NCI-H2196 treated with DMSO at 0.1 percent for 48 hours (cell line): ENCODE measurements at regions not wholly inside any gene's neighbourhood (a gene's known extent, or its start where the extent isn't known, plus 50 kb on each side); places are given as distances from the start of the nearest gene placed in this dataset.
"Not testable (repeated sequence)": the region's sequence is repeated elsewhere in the genome, so short reads cannot be mapped to it uniquely, and the experiment has no call there.

Experiments used
- DNase-seq: peaks from one replicate; lab custom pipeline; 2025; ENCODE audit not compliant: unreplicated experiment; lab: John Stamatoyannopoulos, UW

DNA sequence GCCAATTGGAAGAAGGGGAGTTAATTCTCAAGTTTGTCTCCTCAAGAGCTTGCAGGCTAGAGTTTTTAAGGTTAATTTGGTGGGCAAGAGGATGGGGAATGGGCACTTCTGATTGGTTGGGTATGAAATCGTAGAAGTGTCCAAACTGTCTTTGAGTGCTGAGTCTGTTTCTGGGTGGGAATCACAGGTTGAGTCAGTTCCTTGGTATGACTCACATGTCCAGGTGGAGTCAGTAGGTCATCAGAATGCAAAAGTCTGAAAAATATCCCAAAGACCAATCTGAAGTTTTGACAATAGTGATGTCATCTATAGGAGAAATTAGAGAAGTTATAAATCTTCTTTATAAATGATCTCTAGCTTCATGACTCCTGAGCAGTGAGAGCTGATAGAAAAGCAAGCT, 1252.2 kb downstream of the REEP3 start:
- DNase-seq = no peak

DNA sequence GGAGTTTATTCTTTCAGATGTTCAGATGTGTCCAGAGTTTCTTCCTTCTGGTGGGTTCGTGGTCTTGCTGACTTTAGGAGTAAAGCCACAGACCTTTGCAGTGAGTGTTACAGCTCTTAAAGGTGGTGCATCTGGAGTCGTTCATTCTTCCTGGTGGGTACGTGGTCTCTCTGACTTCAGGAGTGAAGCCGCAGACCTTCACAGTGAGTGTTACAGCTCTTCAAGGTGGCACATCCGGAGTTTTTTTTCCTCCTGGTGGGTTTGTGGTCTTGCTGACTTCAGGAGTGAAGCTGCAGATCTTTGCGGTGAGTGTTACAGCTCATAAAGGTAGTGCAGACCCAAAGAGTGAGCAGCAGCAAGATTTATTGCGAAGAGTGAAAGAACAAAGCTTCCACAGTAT, 1263.2 kb downstream of the REEP3 start:
- not testable (repeated sequence) for DNase-seq

DNA sequence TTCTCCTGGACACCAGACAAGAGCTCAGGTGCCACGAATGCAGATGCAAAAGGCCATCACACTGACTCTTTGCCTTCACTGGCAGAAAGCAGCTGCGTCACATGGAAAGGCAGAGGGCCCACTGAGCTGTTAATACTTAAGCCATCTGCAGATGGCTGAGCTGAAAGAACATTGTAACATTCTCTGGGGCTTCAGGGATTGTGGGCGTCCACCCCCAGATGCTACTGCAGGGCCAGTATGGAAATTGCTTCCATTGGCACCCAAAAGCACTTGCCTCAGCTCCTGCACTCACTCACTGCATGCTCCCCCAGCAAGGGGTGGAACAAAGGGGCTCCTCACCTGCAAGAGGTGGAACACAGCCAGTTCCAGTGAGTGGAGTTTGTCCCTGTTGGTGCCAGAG, 1264.6 kb downstream of the REEP3 start:
- no peak for DNase-seq

DNA sequence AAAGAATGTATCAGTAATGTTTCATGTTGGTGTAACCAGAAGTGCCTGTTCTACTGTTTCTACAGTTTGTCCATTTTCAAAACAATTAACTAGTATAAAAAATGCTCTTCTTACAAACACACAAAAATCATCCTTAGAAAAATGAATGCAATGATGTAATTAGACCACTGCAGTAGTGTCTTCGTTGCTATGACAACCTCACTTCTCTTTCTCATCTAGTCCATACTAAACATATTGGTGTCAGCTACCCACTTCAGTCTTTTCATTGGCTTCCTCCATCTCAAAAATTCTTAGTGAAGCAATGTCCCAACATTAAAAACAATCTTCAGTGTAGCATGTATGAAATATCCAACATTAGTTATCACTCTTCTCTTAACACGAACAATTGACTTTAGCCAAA, 1265.8 kb downstream of the REEP3 start:
- DNase-seq = no peak

DNA sequence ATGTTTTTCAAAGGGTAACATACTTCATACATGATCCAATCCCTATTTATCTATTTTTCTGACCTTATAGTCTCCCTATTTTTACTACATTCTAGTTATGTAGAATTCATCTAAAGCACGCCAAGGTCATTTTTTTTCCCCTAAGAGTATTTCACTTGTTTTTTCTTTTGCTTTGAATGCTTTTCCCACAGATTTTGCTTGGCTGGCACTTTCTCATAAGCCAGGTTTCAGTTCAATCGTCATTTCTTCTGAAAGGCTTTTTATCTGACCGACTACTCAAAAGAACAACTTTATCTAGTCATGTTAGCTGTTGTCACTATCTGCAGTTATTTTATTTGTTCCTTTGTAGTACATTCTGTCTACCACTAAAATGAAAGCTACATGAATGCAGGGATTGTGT, 1274.6 kb downstream of the REEP3 start:
- no peak for DNase-seq

DNA sequence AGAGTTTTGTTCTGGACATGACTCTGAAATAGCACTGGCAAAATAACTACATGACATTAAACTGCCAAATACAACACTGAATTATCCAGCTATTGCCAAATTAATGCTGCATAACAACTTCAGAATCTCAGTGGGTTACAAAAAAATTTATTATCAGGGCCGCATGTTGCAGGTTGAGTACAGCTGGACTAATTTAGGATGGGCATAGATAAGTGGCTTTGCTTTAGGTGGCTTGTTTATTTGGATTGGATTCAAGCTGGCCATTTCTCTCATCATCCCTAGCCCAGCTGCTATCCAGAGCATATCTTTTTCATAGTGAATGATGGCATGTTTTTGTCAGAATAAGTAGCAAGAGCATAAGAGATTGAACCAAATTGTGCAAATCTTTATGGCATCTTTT, 1277.1 kb downstream of the REEP3 start:
- DNase-seq = no peak

DNA sequence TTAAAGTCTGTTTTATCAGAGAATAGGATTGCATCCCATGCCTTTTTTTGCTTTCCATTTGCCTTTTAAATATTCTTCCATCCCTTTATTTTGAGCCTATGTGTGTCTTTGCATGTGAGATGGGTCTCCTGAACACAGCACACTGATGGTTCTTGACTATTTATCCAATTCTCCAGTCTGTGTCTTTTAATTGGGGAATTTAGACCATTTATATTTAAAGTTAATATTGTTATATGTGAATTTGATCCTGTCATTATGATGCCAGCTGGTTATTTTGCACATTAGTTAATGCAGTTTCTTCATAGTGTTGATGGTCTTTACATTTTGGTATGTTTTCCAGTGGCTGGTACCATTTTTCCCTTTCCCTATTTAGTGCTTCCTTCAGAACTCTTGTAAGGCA, 1287.0 kb downstream of the REEP3 start:
- DNase-seq = not testable (repeated sequence)

DNA sequence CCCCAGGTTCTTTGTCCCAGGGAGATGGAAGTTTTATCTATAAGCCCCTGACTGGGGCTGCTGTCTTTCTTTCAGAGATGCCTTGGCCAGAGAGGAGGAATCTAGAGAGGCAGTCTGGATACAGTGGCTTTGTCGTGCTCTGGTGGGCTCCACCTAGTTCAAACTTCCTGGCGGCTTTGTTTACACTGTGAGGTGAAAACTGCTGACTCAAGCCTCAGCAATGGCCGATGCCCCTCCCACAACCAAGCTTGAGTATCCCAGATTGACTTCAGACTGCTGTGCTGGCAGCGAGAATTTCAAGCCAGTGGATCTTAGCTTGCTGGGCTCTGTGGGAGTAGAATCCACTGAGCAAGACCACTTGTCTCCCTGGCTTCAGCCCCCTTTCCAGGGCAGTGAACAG, 1288.8 kb downstream of the REEP3 start:
- DNase-seq = not testable (repeated sequence)

DNA sequence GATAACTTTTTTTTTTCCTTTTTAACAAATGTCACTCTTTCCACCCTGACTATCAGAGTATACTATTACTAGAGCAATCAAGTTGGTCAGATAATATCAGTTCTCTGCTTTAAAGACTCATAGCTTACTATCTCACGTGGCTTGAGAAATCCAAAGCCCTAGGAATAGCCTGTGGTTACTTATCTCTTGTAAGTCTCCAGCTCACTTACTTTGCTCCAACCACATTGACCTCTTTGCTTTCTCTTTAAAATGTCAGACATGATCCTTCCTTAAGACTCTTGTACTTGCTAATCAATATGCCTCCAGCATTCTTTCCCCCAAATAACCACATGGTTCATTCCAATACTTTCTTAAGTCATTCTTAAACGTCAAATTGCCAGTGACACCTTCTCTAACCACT, 1292.2 kb downstream of the REEP3 start:
- no peak for DNase-seq

DNA sequence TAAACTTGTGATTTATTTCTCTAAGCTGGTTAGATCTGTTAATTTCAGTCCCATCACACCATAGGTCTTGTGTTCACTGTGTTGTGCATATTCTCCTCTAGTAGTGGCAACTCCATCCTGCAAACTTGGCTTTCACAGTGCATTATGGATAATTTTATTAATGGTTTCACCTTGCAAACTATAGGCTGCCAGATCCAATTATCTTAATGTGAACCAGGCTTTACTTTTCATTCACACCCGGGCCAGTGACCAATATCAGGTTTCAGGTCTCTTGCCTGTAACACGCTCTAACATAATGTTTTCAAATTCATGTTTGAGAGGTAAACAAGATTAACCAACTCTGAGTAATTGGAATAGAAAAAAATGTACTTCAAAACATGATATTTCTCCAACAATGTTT, 1293.0 kb downstream of the REEP3 start:
- DNase-seq = no peak

DNA sequence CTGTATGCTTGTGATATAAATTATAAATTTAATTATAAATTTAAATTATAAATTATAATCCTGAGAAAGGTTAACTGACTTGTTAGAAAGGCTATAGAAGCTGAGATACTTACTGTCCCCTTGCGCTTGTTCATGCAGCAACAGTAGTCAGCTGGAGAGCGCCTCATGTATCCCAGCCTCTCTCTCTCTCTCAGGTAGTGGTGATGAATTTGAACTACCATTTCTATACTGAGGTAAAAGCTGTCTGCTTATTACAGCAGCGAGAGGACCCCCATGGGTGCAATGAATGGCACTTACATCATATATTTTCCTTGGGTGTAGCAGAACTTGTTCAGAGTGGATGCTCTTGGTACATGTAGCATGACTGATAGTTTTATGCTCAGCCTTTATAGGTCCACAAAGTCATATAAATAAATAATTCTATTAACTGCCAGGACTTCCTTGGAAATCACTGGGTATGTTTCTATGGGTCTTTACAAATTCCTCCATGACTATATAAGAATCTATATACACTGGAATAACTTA, 1308.7 kb downstream of the REEP3 start:
- DNase-seq = no peak

DNA sequence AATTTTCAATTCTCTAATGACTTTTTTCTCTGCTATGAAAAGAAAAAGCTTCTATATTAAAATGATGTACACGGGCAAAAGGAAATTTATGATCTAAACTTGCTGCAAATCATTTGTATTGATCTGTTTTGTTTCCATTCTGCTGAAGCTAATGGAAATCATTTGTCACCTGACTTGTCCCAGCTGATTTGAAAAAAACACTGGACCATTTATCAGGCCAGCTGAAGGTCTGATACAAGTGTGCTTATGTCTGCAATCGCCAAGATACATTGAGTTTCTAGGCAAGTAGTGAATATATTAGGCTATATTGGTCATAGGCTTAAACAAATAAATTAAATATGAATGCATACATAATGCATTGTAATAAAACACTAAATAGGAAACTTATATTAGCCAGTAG, 1309.7 kb downstream of the REEP3 start:
- DNase-seq = no peak

DNA sequence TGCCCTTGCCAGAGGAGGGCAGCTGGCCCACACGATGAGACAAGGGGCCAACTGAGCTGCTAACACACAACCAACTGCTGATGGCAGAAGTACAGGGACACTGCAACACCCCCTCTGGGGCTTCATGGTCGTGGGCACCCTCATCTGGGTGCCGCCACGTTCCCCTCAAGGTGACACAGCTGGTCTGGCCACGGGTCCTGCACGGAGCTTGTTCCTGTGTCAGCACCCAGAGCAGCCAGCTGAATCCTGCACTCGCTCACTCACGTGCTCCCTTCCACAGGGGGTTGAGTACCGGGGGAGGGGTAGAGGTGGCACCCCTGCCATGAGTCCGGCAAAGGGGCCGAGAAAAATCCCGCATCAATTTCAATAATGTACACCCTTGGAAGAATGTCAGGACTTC, 1319.1 kb downstream of the REEP3 start:
- DNase-seq = no peak

DNA sequence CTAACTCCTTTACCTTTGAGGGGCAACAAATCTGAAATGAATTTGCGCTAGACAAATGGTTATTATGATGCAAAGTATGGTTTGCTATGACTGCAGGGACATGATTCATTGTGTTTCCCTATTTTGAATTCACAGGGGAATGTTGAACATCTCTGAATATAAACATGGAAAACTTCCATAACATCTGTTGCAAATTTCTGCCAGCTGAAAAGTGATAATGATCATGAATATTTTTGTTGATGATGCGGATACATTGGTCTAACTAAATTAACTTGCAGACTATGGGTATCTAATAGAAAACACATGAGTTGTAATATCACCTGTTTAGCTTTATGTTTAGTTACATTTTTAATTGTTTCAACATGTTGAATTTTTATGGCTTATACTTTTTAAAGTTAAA, 1325.5 kb downstream of the REEP3 start:
- no peak for DNase-seq

DNA sequence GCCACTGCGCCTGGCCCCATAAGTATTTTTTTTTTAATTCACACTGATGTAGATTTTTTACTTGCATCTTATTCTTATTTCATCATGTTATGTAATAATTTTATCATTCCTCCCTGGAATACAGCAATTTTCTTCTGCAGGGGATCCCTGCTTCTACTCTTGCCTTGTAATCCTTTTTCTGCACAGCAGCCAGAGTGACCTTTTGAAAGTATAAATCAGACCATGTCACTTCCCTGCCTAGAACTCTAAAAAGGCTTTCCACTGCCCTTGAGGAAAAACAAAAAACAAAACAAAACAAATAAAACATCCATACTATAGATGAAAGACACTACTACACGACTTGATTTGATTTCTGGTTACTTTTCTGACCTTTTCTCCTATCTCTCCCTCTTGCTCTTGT, 1334.7 kb downstream of the REEP3 start:
- DNase-seq = no peak

DNA sequence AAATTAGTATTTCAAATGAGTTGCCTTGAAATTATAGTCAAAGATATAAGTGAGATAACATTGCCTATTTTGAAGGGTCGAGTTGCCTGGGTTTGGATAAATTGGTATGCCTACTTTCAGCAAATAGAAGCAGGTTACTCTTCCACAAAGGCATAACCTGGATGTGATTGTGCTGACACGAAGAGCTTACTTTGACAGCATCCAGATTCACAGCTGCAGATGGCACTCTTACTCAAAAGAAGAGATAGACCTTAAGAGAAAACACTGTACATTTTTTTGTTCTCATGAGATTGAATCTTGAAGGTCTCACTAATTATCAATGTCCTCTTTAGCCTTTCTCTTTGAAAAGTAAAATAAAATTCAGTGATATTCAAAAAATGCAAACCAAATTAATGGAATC, 1338.7 kb downstream of the REEP3 start:
- no peak for DNase-seq

DNA sequence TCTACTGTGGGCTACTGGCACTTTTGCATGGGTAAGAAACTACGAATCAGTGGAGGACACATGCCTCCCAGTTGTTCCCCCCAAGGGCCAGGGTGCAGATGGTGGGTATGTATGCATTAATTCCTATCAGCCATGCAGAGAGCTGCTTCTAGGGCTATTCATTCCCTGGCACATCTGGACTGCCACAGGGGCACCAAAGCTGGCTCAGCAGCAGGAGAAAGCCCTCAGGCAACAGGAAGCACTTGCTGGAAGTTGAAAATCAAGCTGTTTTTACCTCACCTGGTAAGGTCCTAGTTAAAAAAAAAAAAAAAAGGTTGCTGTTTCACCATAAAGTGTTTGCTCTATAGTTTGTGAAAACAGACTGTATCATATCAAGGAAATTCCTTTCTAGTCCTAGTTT, 1342.6 kb downstream of the REEP3 start:
- no peak for DNase-seq

DNA sequence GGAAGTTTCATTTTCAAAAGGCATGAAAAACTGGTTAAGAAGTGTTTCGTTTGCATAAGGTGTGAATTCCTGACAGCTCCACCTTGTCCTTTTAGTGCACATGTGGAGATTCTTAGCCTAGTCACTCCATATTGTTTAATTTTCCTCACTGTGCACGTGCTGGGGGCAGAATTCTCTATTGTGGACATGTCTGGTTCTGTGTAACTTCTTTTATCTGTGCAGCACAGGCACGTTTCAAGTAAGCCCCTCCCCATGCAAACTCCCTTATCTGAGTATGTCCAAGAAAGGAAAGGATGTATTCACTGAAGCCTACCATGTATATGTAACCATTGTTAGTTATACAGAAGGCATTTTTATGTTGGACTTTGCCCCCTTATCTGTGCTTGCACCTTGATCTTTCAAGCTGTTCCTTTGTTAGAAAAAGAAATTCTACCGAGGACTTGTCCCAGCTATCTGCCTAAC, 1346.3 kb downstream of the REEP3 start:
- DNase-seq = no peak

DNA sequence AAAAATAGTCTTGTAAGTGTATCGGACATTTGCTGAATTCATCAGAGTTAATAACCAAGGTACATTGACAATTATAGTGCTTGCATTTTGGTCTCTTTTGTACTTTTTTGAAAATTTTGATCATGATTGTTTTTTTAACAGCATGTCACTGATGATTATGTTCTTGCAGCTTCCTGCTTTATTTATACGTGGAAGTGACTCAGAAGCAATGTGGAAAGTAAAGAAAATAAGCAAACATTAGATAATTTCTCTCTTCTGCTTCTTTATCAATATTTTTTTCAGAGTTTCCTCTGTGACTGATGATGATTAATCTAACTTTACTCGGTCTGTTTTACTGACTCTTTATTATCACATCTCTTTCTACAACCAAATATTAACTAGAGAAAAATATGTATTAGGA, 1351.9 kb downstream of the REEP3 start:
- no peak for DNase-seq

DNA sequence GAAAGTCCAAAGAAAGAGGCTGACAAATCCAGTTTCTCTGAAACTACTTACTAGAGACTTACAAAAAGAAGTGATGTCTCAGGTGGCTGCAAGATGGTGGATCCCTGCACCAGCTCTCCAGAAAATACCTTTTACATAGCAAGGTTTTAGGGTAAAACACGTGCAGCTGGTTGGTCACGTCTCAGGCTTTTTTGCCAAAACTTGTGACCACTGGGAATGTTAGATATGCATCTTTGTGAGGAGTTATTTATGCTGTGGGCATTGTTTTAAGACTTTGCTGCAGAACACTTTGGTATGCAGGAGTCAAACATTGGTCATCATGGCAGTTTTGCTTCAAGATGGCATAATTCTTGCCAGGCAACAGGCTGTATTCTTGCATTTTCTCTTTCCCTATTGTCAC, 1352.8 kb downstream of the REEP3 start:
- DNase-seq = no peak

DNA sequence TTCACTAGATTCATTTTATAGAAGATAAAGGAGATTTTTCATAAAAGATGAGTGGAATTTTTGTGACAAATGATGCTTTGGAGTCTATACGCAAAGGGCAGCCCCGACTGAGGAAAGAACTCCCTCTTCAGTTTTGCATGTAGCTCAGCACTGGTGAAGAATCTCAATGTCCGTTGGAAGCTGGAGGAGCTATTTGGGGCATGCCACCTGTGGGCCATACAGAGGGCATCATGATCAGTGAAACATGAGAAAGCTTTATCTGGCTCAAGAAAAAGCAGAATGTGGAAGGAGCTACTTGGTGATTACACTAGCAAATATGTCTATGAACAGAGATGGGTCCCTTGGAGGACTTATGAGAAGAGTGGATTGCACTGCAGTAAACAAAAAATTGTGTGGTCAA, 1359.3 kb downstream of the REEP3 start:
- no peak for DNase-seq

DNA sequence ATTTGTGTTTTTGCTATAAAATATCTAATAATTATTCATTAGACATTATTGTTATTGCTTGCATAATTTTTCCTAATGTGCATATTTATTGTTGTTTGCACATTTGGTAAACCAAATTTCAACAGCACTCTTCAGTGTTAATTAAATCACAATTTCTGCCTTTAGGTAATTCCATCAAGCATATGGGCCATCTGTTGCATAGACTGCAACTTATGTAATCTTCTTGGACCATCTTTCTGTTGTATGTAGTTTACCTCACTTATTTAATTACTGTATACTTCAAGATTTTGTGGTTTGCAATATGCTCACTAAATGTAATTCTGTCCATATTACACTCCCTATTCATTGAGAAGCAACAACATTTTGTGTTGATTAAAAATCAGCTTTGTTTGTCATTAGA, 1360.1 kb downstream of the REEP3 start:
- DNase-seq = no peak

DNA sequence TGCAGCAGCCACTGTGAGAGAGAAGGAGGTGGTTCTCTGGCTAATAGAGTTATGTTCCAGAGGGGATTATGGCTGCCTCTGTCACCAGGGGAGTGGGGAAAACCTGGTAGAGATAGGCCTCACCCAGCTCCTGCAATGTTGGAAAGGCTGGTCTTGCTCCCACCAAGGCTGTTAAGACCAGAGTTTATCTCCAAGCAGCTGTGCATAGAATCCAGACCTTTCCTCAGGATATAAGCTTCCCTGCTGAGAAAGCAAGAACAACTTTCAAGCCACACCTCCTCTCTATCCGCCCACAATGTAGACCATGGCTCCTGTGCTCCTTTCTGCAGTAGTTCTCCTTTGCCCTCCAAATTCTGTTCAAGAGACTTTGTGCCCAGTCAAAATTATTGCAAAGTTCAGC, 1375.4 kb downstream of the REEP3 start:
- DNase-seq = no peak

DNA sequence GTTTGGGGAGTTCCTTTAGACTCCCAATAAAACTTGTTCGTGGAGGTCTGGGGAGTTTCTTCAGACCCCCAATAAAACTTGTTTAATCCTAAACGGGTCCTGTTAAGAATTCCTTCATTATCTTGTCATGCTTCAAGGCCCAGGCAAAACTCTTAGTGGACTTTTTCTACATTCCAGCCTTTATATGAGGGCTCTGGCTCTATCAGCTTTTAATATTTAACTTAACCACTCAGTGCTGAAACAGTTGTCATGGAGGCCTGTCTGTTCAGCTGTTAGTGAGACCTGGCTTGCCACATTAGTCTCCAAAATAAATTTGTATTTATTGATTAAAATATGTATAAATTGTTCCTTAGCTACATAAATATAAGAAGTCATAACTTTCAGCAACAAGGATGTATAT, 1385.1 kb downstream of the REEP3 start:
- not testable (repeated sequence) for DNase-seq
